Peyer's patch (tissue), 4 donors: ENCODE measurements at regions not wholly inside any gene's neighbourhood (a gene's known extent, or its start where the extent isn't known, plus 50 kb on each side); places are given as distances from the start of the nearest gene placed in this dataset.

Experiments
- DNase-seq, 3 donors: peaks; one replicate each; pipeline ENCODE4 v3.0.0-alpha.2; 2017 to 2019
- H3K27ac ChIP-seq, 4 donors: fragments of 200-600 bp; sonication (generic); one replicate each; pipeline ENCODE4 v1.5.1; 2016 to 2019
- H3K27me3 ChIP-seq, 2 donors: fragments of 200-600 bp; sonication (generic); one replicate each; pipeline ENCODE4 v1.5.1; 2019
- H3K36me3 ChIP-seq, 3 donors: fragments of 200-600 bp; sonication (generic); one replicate each; pipeline ENCODE4 v1.5.1; 2016 to 2019
- H3K4me1 ChIP-seq, 4 donors: fragments of 200-600 bp; sonication (generic); one replicate each; pipeline ENCODE4 v1.5.1; 2016 to 2019
- H3K4me3 ChIP-seq, 4 donors: fragments of 200-600 bp; sonication (generic); 1 replicate in 3 of 4; 2 replicates in 1 of 4; pipeline ENCODE4 v1.5.1; 2016 to 2019; ENCODE audit warnings: mild to moderate bottlenecking in 1 of 4
- H3K9me3 ChIP-seq, 4 donors: fragments of 200-600 bp; sonication (generic); one replicate each; pipeline ENCODE4 v1.5.1; 2016 to 2019; ENCODE audit warnings: mild to moderate bottlenecking in 1 of 4
- POLR2A ChIP-seq, 2 donors: fragments of 450-650 bp; IDR thresholded peaks; one replicate each; pipeline ENCODE4 v1.5.1; 2017; ENCODE audit warnings: antibody characterized with exemption in 2 of 2, mild to moderate bottlenecking in 2 of 2, moderate library complexity in 2 of 2
- TF ChIP-seq, protein P1 (sequence below), 6 experiments: fragments of 450-650 bp in 4 of 6; fragments of 200-600 bp in 2 of 6; sonication (generic) in 1 of 6; IDR thresholded peaks; one replicate each; pipeline ENCODE4 v1.5.1; 2017 to 2019; ENCODE audit warnings: antibody characterized with exemption in 6 of 6, mild to moderate bottlenecking in 3 of 6, moderate library complexity in 1 of 6

DNA sequence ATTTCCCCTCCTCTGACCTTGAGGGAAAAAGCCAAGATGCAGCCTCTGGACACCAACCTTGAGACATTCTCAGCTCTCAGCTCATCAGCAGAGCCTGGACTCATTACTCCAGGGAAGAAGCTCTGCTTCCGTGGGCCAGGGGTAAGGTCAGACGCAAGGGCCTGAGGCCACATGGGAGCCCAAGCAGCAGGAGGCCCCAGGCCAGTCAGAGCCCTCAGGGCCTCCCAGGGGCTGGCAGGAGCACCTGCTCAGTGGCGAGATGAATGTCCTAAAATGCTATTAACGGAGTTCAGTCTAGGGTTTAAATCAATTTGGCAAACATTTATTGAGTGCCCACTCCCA is 208.6 kb downstream of the ERMARD start:
- Histone ChIP-seq H3K36me3 (no peaks in the 10 kb centered on the region), H3K9me3 (no peaks in the 10 kb centered on the region), H3K4me1 (no peaks in the 10 kb centered on the region), H3K27me3 (no peaks in the 10 kb centered on the region), H3K4me3 (no peak overlapping the region), H3K27ac (peak overlapping the region in 1 of 4 donors; percentile 55)
- TF ChIP-seq POLR2A (IDR thresholded peaks at IDR 0.05), result no peak
- TF ChIP-seq, protein P1, sequence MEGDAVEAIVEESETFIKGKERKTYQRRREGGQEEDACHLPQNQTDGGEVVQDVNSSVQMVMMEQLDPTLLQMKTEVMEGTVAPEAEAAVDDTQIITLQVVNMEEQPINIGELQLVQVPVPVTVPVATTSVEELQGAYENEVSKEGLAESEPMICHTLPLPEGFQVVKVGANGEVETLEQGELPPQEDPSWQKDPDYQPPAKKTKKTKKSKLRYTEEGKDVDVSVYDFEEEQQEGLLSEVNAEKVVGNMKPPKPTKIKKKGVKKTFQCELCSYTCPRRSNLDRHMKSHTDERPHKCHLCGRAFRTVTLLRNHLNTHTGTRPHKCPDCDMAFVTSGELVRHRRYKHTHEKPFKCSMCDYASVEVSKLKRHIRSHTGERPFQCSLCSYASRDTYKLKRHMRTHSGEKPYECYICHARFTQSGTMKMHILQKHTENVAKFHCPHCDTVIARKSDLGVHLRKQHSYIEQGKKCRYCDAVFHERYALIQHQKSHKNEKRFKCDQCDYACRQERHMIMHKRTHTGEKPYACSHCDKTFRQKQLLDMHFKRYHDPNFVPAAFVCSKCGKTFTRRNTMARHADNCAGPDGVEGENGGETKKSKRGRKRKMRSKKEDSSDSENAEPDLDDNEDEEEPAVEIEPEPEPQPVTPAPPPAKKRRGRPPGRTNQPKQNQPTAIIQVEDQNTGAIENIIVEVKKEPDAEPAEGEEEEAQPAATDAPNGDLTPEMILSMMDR (IDR thresholded peaks at IDR 0.05), result no peak
- no peak for DNase-seq

DNA sequence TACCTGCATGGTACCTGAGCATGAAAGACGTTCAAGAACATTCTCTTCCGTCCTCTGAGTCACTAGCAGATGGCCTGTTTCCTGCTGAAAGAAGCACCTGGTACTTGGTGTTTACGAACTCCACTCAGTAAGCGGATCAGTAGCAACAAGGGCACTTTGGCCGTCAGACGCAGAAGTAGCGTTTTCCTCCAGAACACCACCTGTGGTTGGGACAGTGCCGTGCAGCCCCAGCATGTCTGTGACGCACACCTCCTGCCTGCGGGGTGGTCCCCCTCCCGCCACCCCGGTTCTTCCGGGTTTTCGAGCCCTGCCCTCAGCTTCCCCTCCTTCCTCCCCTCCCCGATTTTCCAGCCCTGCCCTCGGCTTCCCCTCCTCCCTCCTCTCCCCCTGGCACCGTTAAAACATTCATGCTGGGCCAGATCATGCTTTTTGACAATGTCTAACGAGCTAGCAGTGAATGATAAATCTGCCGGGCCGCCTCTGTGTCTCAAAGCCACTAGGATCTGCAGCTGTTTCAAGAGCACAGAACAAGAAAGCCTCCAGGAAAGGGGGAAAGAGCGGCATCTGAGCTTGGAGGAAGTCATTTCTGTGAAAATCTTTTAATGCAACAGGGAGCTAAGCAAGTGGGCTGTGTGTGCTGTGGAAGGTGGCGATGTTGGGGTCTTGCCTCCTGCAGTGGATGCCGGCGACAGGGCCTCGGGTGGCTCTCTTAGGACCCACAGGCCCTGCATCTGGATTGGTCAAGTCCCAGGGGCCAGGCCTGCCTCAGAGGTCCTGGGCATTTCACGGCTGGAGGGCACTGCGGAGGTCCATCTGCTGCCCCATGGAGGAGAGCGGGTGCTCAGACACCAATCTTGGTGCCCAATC is 207.9 kb downstream of the ERMARD start:
- Histone ChIP-seq H3K4me1 (no peaks in the 10 kb centered on the region), H3K27ac (peak overlapping the region in 3 of 4 donors; percentile 46 to 55 (median 49)), H3K27me3 (no peaks in the 10 kb centered on the region), H3K4me3 (no peak overlapping the region), H3K36me3 (no peaks in the 10 kb centered on the region), H3K9me3 (no peaks in the 10 kb centered on the region)
- DNase-seq, result peak; percentile 55 to 89 (median 55)
- TF ChIP-seq, protein P1 (IDR thresholded peaks at IDR 0.05), result peak in 1 of 6 experiments; percentile 11
- no peak for TF ChIP-seq POLR2A (IDR thresholded peaks at IDR 0.05)

DNA sequence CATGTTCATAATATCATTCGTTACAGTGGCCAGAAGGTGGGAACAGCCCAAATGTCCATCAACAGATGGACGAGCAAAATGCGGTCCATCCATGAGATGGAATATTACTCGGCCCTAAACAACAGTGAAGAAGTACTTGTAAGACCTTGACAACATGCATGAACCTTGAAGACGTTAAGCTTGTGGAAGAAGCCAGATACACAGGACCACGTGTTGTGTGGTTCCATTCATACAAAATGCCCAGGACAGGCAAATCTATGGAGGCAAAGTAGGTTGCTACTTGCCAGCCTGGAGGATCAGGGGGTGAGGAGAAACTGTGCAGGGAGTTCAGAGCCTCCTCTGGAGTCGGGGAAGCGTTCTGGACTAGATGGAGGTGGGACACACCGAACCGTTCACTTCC is 207.1 kb downstream of the ERMARD start:
- Histone ChIP-seq H3K4me1 (no peaks in the 10 kb centered on the region), H3K4me3 (no peak overlapping the region), H3K9me3 (no peaks in the 10 kb centered on the region), H3K36me3 (no peaks in the 10 kb centered on the region), H3K27me3 (no peaks in the 10 kb centered on the region), H3K27ac (peak overlapping the region in 3 of 4 donors; percentile 7 to 55 (median 40))
- peak in 1 of 3 donors; percentile 6 for DNase-seq
- TF ChIP-seq POLR2A (IDR thresholded peaks at IDR 0.05), result no peak
- TF ChIP-seq, protein P1 (IDR thresholded peaks at IDR 0.05), result no peak

- TF ChIP-seq POLR2A (IDR thresholded peaks at IDR 0.05), result no peak
- TF ChIP-seq, protein P1 (IDR thresholded peaks at IDR 0.05), result no peak
- H3K36me3 ChIP-seq, result no peaks in the 10 kb centered on the region
- DNase-seq, result peak; percentile 14 to 42 (median 34)
Observed at GRCh38 chr6:169957351-169957963, 206.0 kb downstream of the ERMARD start.

DNA sequence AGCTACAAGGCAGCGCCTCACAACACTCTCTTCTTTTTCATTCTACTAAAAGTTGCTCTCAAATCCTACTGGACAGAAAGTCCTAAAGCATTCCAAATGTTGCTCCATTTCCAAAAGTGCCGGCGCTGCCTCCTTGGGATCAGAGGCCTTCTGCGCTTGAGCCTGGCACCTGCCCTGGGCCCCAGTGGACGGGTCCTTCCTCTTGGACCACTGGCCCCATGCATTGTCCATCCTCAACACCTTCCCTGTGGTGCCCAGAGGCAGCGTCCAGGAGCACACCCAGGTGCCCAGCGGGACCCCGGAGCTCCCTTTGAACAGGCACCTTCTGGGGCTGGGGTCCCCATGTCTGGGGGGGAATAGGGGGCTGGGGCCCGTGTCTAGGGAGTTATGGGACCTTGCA is 205.2 kb downstream of the ERMARD start:
- no peaks in the 10 kb centered on the region for H3K27me3 ChIP-seq
- H3K4me3 ChIP-seq, result no peak overlapping the region
- H3K4me1 ChIP-seq, result no peaks in the 10 kb centered on the region
- no peaks in the 10 kb centered on the region for H3K36me3 ChIP-seq
- H3K27ac ChIP-seq, result no peak overlapping the region
- no peak for TF ChIP-seq POLR2A (IDR thresholded peaks at IDR 0.05)
- TF ChIP-seq, protein P1 (IDR thresholded peaks at IDR 0.05), result no peak
- no peaks in the 10 kb centered on the region for H3K9me3 ChIP-seq
- DNase-seq, result peak in 2 of 3 donors; percentile 6 to 38

More at GRCh38 chr6:169957351-169957963, 206.0 kb downstream of the ERMARD start:
- Histone ChIP-seq H3K27ac (no peak overlapping the region), H3K9me3 (no peaks in the 10 kb centered on the region), H3K4me1 (no peaks in the 10 kb centered on the region), H3K4me3 (no peak overlapping the region), H3K27me3 (no peaks in the 10 kb centered on the region)
